ENCODE measurements at regions not wholly inside any gene's neighbourhood (a gene's known extent, or its start where the extent isn't known, plus 50 kb on each side); places are given as distances from the start of the nearest gene placed in this dataset.

DNA sequence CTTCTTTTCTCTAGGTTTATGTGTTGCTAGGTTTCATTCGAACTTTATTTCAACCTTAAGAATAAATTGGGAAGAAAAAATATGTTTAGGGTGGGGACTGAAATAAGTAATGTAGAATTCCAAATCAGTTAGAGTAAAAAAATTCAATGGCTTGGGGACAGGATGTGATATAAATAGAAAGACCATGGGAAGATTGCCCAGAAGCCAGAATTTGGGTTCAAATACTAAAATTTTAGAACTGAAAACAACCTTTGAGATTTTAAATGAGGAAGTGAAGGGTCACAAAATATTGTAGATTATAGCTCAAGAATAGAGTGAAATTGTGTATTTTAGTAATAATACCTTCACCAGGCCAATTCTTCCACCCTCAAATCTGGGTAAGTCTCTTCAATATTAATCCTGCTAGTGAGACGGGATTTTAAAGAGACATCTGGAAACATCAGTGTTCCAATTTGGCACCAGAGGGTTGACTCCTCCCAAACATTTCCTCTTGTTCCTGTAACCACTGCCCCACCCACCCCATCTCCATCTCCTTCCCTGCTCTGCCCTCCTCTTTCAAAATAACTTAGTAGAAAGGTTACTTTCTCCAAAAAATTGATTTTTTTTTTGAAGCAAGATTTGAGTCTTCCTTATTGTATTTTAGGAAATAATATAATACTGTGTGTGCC is 51.3 kb upstream of the FAM3C start:
- DNase-seq, result peak; percentile 63

DNA sequence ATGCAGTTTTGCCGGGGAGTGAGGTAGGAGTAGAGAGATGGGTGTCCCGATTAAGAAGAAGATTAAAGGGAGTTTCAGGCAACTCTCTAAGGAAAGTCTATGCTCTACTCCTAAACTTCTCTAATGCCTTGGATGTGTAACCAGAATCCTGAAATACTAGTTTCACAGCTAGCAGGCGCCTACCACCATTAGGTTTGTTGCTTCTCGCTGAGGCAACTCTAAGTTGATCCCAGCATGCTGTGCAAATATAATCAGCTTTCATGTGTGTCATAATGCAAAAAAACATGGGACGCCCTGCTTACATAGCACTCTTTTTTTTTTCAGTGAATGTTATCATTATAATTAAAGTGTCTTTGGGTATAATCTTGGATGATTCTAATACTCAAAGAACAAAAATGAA is 50.4 kb upstream of the FAM3C start:
- DNase-seq, result no peak
